Parathyroid adenoma (tissue), 2 donors: ENCODE measurements at regions not wholly inside any gene's neighbourhood (a gene's known extent, or its start where the extent isn't known, plus 50 kb on each side); places are given as distances from the start of the nearest gene placed in this dataset.

Experiments used
- H2AFZ ChIP-seq: fragments of 300-600 bp; sonication (generic); one replicate; pipeline ENCODE4 v1.7.0; 2017; ENCODE audit warnings: antibody characterized with exemption, mild to moderate bottlenecking
- H3K27ac ChIP-seq: fragments of 300-600 bp; sonication (generic); one replicate; pipeline ENCODE4 v1.7.0; 2017
- H3K27me3 ChIP-seq: fragments of 300-600 bp; sonication (generic); one replicate; pipeline ENCODE4 v1.7.0; 2017; ENCODE audit warnings: low read length; ENCODE audit not compliant: control insufficient read depth, insufficient read depth
- H3K36me3 ChIP-seq: fragments of 300-600 bp; sonication (generic); one replicate; pipeline ENCODE4 v1.7.0; 2017; ENCODE audit warnings: low read length; ENCODE audit not compliant: control insufficient read depth, insufficient read depth
- H3K4me1 ChIP-seq: fragments of 300-600 bp; sonication (generic); one replicate; pipeline ENCODE4 v1.7.0; 2017; ENCODE audit warnings: control low read depth
- H3K4me2 ChIP-seq: fragments of 300-600 bp; sonication (generic); one replicate; pipeline ENCODE4 v1.7.0; 2017; ENCODE audit warnings: low read length
- H3K4me3 ChIP-seq: fragments of 300-600 bp; sonication (generic); one replicate; pipeline ENCODE4 v1.7.0; 2017; ENCODE audit warnings: low read depth, low read length
- H3K79me2 ChIP-seq: fragments of 300-600 bp; sonication (generic); one replicate; pipeline ENCODE4 v1.7.0; 2017; ENCODE audit warnings: control low read depth
- H3K9ac ChIP-seq: fragments of 300-600 bp; sonication (generic); one replicate; pipeline ENCODE4 v1.7.0; 2017; ENCODE audit warnings: mild to moderate bottlenecking
- H3K9me3 ChIP-seq: fragments of 300-600 bp; sonication (generic); one replicate; pipeline ENCODE4 v1.7.0; 2017; ENCODE audit warnings: low read length; ENCODE audit not compliant: control insufficient read depth
- TF ChIP-seq, protein P1 (sequence below): fragments of 300-600 bp; sonication (generic); IDR thresholded peaks from one replicate; pipeline ENCODE4 v1.7.0; 2017; ENCODE audit warnings: antibody characterized with exemption, mild to moderate bottlenecking
- donor health status: primary hyperparathyroidism.

DNA sequence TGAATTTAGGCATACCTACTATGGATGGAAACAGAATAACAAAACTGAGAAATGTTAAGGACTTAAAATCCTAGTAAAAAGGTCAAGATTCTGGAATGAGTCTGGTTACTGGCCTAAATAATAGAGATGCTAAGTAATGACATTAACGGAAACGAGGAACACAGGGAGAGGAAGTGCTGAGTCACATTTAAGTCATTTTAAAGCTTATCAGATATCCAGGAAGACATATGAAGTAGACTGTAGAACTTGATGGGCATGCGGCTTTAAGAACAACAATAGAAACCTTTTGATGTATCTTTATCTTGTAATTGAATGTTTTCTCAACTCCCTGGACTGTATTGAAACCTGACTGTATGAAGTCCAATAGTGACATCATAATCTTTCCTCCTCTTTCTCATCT lies 1251.4 kb upstream of the CDH6 start:
- H3K4me1 ChIP-seq = no peaks in the 10 kb centered on the region
- H2AFZ ChIP-seq = no peak overlapping the region
- TF ChIP-seq, protein P1, sequence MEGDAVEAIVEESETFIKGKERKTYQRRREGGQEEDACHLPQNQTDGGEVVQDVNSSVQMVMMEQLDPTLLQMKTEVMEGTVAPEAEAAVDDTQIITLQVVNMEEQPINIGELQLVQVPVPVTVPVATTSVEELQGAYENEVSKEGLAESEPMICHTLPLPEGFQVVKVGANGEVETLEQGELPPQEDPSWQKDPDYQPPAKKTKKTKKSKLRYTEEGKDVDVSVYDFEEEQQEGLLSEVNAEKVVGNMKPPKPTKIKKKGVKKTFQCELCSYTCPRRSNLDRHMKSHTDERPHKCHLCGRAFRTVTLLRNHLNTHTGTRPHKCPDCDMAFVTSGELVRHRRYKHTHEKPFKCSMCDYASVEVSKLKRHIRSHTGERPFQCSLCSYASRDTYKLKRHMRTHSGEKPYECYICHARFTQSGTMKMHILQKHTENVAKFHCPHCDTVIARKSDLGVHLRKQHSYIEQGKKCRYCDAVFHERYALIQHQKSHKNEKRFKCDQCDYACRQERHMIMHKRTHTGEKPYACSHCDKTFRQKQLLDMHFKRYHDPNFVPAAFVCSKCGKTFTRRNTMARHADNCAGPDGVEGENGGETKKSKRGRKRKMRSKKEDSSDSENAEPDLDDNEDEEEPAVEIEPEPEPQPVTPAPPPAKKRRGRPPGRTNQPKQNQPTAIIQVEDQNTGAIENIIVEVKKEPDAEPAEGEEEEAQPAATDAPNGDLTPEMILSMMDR = no peak
- no peaks in the 10 kb centered on the region for H3K36me3 ChIP-seq
- H3K79me2 ChIP-seq = no peaks in the 10 kb centered on the region
- no peak overlapping the region for H3K27ac ChIP-seq
- no peaks in the 10 kb centered on the region for H3K9me3 ChIP-seq
- no peak overlapping the region for H3K4me2 ChIP-seq
- no peak overlapping the region for H3K9ac ChIP-seq
- no peaks in the 10 kb centered on the region for H3K27me3 ChIP-seq
- H3K4me3 ChIP-seq = no peak overlapping the region

DNA sequence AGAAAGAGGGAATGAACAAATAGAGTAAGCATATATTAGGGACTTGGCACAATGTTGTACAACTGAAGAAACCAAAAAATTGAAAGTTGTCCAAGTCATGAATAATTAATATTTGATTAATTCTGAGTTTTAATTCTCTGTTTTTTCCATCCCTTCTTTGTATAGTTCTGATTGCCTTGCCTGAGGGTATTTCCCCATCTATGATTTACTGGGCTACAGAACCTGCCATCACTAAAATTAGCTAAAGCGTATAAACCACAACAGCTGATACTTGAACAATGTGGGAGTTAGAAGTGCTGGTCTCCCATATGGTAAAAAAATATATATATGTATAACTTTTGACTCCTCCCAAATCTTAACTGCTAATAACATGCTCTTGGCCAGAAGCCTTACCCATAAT lies 1253.5 kb upstream of the CDH6 start:
- no peaks in the 10 kb centered on the region for H3K4me1 ChIP-seq
- H3K36me3 ChIP-seq = no peaks in the 10 kb centered on the region
- H2AFZ ChIP-seq = no peak overlapping the region
- no peak overlapping the region for H3K4me2 ChIP-seq
- H3K4me3 ChIP-seq = no peak overlapping the region
- no peak overlapping the region for H3K27ac ChIP-seq
- H3K9me3 ChIP-seq = no peaks in the 10 kb centered on the region
- no peaks in the 10 kb centered on the region for H3K27me3 ChIP-seq
- no peaks in the 10 kb centered on the region for H3K79me2 ChIP-seq
- H3K9ac ChIP-seq = no peak overlapping the region
- TF ChIP-seq, protein P1 = no peak

DNA sequence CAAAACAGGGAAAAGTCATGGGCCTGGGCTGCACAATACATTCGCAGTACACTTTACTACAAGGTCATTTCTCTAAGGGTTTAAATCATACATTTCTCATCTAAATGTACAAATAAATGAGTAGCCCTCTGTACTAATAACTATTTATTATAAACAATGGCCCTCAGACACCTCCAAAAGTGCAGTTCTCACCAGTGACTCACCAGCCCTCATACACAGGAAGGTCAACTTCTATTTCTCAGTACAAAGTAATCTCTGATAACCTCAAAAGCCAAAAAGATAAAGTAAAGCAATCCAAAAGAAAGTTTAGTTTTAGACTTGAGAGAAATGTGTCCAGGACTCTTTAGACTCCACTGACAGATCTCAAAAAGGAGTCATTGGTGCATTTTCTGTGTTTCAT lies 1258.1 kb upstream of the CDH6 start:
- H3K9me3 ChIP-seq = no peaks in the 10 kb centered on the region
- no peak overlapping the region for H3K4me2 ChIP-seq
- TF ChIP-seq, protein P1 = no peak
- no peak overlapping the region for H3K9ac ChIP-seq
- H3K4me3 ChIP-seq = no peak overlapping the region
- H3K36me3 ChIP-seq = no peaks in the 10 kb centered on the region
- no peak overlapping the region for H2AFZ ChIP-seq
- H3K79me2 ChIP-seq = no peaks in the 10 kb centered on the region
- no peaks in the 10 kb centered on the region for H3K4me1 ChIP-seq
- H3K27me3 ChIP-seq = no peaks in the 10 kb centered on the region
- no peak overlapping the region for H3K27ac ChIP-seq

DNA sequence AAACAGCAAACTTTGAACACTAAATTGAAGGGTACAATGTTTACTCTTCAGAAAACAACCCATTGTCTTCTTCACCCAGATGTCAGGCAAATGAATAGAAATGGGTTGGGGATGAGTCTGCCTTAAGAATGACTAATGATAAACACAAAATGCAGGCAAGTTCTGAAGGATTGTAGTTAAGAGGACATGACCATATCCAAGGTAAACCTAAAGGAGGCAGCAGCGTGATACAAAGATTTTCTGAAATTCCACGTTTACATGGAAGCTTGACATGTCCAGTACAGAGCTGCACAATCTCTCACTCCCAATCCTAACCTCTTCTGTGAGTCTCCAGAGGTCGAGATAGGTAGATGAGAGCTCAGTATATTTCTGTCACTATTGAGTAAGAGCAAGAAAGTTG lies 1263.2 kb upstream of the CDH6 start:
- TF ChIP-seq, protein P1 = no peak
- Histone ChIP-seq H3K27me3 (no peaks in the 10 kb centered on the region), H3K4me2 (no peak overlapping the region), H3K4me1 (no peaks in the 10 kb centered on the region), H3K4me3 (no peak overlapping the region), H3K9ac (no peak overlapping the region), H2AFZ (no peak overlapping the region), H3K79me2 (no peaks in the 10 kb centered on the region), H3K9me3 (no peaks in the 10 kb centered on the region), H3K27ac (no peak overlapping the region), H3K36me3 (no peaks in the 10 kb centered on the region)

DNA sequence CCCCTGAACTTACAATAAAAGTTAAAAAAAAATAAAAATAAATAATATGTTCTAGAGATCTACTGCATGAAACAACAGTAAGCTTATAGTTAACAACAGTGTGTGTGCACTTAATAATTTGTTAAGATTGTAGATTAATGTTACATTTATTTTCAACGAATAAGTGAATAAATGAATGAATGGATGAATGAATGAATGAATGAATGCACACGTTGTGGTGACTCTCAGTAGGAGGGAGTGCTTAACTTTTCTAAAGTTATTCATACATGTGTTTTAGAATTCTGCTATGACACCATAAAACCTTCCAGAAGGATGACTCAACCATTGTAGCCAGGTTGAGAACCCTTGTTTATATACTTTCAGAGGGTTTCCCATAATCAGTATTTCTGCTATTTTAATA lies 1269.4 kb upstream of the CDH6 start:
- no peaks in the 10 kb centered on the region for H3K79me2 ChIP-seq
- H3K36me3 ChIP-seq = no peaks in the 10 kb centered on the region
- H2AFZ ChIP-seq = no peak overlapping the region
- H3K9me3 ChIP-seq = no peaks in the 10 kb centered on the region
- TF ChIP-seq, protein P1 = no peak
- H3K27me3 ChIP-seq = no peaks in the 10 kb centered on the region
- no peaks in the 10 kb centered on the region for H3K4me1 ChIP-seq
- H3K4me2 ChIP-seq = no peak overlapping the region
- no peak overlapping the region for H3K4me3 ChIP-seq
- no peak overlapping the region for H3K9ac ChIP-seq
- no peak overlapping the region for H3K27ac ChIP-seq
